ENCODE measurements at regions not wholly inside any gene's neighbourhood (a gene's known extent, or its start where the extent isn't known, plus 50 kb on each side); places are given as distances from the start of the nearest gene placed in this dataset.

- no peak overlapping the region for H3K4me3 ChIP-seq (replicated peaks; ENCODE audit: low read depth, low read length)
- TF ChIP-seq CTCF (IDR thresholded peaks at IDR 0.05; ENCODE audit: low read depth, low read length, missing control alignments), result no peak
- no peak for DNase-seq (ENCODE audit: extremely low read depth, low read depth)
These were observed 64.1 kb upstream of the POMGNT2 start for GRCh38 chr3:43169987-43170386.

DNA sequence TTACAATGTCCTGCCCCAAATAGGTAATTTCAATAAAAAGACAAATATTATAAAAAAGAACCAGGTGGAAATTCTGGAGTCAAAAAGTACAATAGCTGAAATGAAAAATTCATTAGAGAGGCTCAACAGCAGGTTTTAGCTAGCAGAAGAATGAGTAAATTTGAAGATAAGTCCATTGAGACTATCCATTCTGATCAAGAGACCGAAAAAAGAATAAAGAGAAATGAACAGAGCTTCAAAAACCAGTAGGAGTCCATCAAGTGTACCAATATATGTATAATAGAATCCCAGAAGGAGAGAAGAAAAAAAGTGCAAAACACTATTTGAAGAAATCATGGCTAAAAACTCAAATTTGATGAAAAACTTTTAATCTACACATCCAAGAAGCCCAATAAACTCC, 60.5 kb upstream of the POMGNT2 start:
- TF ChIP-seq CTCF (IDR thresholded peaks at IDR 0.05; ENCODE audit: low read depth, low read length, missing control alignments), result no peak
- no peak overlapping the region for H3K4me3 ChIP-seq (replicated peaks; ENCODE audit: low read depth, low read length)
- DNase-seq (ENCODE audit: extremely low read depth, low read depth), result no peak

GRCh38 chr3:43165786-43166185, 59.9 kb upstream of the POMGNT2 start:
- H3K4me3 ChIP-seq (replicated peaks; ENCODE audit: low read depth, low read length), result no peak overlapping the region
- no peak for TF ChIP-seq CTCF (IDR thresholded peaks at IDR 0.05; ENCODE audit: low read depth, low read length, missing control alignments)
- DNase-seq (ENCODE audit: extremely low read depth, low read depth), result no peak

- no peak for TF ChIP-seq CTCF (IDR thresholded peaks at IDR 0.05; ENCODE audit: low read depth, low read length, missing control alignments)
- DNase-seq (ENCODE audit: extremely low read depth, low read depth), result no peak
- H3K4me3 ChIP-seq (replicated peaks; ENCODE audit: low read depth, low read length), result no peak overlapping the region
These were observed 58.1 kb upstream of the POMGNT2 start for GRCh38 chr3:43163895-43164493.

GRCh38 chr3:43162230-43163084, 56.6 kb upstream of the POMGNT2 start:
- no peak overlapping the region for H3K4me3 ChIP-seq (replicated peaks; ENCODE audit: low read depth, low read length)
- TF ChIP-seq CTCF (IDR thresholded peaks at IDR 0.05; ENCODE audit: low read depth, low read length, missing control alignments), result no peak
- no peak for DNase-seq (ENCODE audit: extremely low read depth, low read depth)

DNA sequence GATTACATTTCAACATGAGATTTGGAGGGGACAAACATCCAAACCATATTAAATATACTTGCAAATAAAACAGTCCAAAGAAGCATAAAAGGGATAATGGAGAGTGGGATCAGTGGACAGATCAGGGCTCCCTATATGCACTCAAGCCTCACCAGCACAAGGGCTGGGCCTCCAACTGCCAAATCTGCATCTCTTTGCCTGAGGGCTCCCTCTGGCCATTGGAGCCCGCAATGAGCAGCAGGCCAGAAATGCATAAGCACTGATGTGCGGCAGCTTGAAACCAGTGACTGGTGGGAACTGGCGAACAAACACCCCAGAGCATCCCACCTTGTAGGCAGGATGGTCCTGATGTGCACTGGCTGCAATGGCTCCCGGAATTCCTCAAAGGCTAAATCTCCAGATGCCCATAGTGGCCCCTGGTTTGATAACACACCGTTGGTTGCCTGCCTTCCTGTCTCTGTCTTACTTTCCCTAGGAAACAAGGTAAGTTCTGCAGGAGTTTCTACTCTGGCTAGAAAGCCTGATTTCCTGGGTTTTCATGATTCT, 55.9 kb upstream of the POMGNT2 start:
- DNase-seq (ENCODE audit: extremely low read depth, low read depth), result no peak
- H3K4me3 ChIP-seq (replicated peaks; ENCODE audit: low read depth, low read length), result no peak overlapping the region
- TF ChIP-seq CTCF (IDR thresholded peaks at IDR 0.05; ENCODE audit: low read depth, low read length, missing control alignments), result no peak

All from HFF-Myc (cell line).